GM21526 (cell line): ENCODE measurements at regions not wholly inside any gene's neighbourhood (a gene's known extent, or its start where the extent isn't known, plus 50 kb on each side); places are given as distances from the start of the nearest gene placed in this dataset.

Experiments
- ATAC-seq: cut with Tn5 transposase; IDR thresholded peaks from one replicate; pipeline ENCODE4 v1.9.1; 2021; ENCODE audit warnings: moderate library complexity; ENCODE audit not compliant: unreplicated experiment, low FRiP score

DNA sequence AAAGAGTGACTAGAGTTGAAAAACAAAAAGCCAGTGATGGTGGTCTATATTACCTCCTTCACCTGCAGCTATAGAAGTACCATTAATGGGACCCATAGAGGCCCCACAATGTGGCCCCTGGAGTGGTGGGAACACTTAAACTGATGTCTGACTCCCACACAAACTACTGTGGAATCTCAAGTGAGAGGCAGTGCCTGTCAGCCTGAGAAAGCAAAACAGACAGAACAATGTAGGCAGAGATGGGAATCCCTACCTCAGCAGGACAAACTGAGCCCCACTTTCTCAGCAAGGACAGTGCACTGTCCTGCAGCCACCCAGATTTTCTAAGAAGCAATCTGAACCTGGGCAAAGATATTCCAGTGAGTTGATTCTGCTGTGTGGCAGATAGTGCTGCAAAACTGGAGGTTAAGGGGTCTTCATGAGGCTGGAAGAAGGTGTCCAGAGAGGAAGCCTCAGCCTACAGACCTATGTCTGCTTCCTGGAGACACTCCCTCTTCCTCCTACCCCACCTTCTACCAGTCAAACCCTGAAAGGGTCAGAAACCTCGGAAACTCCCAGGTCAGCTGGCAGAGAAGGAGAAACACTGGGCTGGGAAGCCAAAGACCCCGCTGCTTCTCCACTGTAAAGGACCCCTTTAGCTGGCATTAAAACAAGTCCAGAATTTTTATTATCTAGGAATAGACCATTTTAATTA is 228.7 kb downstream of the C1orf94 start:
- ATAC-seq = no peak

DNA sequence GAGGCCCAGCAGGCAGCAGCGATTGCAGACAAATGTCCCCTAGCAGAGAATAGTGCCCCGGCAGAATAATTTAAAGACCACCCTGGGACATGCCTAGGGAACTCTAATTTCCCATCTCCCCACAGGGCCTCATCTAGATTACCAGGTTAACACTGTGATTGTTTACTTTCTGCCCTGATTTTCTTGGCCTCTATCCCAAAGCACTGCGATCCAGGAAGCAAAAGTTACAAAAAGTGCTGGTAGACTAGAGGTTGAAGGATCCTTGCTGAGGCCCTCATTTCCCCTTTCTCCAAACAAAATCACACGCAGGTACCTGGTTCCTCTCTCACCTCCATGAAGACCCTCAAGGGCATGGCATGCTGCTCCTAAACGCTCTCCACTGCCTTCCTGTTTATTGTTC is 229.7 kb downstream of the C1orf94 start:
- ATAC-seq = no peak

DNA sequence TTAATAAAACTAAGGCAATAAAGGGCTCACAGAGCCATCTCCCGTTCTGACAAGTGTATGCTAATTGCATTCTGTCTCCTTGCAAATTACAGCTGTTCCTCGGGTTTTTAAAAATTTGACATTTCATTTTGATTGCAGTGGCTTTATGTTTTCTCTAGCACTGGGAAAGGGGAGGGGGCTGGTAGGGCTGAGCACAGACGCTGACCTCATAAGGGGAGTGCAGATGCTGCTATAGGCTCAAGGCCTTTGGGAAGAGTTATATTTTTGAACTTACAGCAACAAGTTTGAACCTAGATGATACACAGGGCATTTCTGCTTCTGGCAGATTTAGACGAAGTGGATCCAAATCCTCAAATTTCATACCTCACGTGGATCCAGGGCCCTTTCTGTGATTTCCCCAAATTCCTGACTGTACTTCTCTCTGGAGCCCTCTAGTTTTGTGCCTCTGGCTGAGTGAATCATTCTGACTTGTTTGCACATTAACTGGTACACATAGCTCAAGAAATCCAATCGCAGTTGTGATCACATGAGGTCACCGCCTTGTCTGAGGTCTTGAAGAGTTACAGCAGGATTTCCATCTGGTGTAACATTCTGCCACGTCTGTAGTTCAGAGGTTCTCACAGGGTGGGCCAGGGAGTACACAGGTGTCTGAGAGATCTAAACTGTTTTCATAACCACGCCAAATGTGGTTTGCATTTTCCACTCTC is 230.3 kb downstream of the C1orf94 start:
- no peak for ATAC-seq

DNA sequence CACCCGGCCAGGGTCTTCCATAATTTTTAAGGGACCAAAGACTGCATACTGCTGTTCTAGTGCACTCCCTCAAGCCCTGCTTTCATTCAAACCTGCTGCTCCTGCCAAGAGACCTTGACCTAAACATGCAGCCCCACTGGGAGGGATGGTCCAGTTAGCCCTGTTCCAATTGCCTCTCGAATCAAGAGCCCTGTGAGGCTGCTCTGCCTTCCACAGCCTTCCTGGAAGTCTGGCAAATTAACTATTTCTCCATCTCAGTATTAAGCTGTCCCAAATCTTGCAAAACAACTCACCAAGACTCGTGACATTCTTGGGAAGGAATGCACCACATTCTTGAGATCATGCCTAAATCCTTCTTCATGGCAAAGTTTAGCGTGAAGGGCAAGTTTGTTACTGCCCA is 231.3 kb downstream of the C1orf94 start:
- no peak for ATAC-seq

DNA sequence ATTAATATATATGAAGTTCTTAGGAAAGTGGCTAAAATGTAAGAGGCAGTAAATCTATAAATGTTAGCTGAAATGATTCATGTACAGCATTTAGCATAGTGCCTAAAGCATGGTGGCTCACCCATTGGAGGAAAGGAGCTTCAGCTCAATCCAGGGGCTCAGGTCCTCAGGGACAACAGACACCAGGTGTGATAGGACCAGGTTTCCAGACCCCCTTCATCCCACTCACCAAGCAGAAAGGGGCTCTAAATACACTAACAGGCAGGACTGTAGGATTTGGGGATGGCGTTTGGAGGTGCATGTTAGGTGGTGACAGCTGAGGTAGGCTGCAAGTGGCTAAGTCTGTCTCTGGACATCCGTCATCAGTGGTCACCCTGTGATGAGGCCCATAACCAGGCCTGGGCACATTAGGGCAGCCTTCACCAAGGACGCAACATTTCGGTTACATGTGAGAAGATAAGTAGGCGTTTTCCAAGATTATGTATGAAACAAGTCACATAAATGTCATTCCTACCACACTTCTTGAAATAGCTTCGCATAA is 233.1 kb downstream of the C1orf94 start:
- ATAC-seq = no peak

DNA sequence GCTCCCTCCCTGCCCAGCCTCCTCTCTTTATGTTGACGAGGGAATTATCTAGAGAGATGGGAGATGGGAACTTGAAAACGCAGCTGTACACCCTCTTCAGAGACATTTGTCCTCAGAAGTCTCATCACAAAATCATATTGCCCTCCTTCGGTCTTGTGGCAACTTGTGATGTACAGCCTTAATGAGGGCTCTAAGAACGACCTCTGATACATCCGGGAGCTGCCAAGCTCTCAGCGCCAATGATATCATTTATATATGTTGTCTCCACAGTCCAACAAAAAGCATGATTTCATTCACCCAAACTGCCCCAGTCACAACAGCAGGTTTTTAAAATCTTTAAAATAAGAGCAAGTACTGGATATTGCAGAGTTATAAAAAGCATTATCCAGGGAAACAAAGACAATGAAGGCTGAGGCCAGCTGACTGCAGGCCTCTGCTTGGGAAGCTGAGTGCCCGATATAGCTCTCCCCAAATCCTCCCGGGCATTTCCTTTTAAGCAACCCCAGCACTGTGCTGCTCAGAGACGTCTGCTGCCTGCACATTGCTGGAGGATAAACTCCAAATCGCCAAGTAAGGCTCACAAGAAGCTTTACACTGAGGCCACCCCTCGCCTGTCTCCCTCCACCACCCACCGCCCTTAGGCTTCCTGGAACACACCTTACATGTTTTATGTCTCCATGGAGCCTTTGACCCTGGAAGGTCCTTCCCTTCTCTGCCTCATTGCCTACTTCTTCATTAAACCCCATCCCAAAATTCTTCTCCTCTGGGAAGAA is 236.1 kb downstream of the C1orf94 start:
- no peak for ATAC-seq

DNA sequence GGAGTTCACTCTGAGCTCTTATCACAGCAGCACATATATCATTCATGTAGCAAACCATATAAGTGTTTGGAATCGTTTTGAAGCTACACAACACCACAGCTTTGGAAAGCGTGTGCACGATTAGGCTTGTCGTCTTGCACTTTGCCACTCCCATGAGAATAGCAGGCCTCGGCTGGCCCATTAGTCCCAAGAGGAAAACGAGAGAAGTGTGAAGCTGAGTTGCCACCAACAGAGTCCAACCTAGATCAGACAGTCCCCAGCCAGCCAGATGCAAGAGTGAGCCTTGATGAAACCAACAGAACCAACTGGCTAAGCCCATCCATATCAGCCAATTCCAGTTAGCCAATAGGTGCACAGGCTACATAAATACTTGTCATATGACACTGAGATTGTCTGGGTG is 238.4 kb downstream of the C1orf94 start:
- no peak for ATAC-seq

DNA sequence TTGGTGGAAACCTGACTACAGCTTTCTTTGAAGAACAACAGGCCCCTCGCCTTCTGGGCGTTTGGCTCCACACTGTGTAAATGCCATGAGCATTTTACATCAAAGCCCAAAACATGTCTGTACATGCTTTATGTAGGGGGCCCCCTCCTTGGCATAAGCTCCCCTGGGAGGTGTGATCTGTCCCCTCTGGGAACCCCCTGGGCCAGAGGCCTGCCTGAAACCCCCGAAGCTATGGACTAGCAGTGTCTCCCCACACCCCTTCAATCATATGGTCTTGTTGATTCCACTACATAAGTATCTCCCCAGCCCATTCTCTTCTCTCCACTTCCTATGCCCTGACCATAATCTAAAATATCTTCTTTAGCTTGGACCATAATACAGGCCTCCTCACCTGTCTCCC is 241.5 kb downstream of the C1orf94 start:
- ATAC-seq = no peak

DNA sequence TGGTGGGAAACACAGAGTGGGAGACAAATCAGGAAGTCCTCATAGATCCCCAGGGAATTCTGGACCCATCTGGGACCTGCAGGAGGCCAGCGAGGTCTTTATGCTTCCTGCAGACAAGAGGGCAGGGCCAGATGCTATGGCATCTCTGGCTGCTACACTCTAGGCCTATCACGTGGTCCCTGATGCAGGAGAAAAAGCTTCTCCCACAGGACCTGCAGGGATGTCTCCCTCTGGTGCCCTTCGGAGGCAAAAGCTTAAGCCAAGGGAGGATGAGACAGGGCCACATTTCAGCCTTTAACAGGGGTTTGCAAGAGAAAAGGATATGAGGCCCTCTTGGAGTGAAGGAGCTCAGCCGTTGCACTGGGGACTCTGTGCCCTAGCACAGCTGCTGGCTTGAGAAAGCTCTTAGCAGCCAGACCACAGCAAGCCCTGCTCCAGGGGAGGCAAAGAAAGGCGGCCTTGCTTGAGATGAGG is 243.0 kb downstream of the C1orf94 start:
- ATAC-seq = no peak

DNA sequence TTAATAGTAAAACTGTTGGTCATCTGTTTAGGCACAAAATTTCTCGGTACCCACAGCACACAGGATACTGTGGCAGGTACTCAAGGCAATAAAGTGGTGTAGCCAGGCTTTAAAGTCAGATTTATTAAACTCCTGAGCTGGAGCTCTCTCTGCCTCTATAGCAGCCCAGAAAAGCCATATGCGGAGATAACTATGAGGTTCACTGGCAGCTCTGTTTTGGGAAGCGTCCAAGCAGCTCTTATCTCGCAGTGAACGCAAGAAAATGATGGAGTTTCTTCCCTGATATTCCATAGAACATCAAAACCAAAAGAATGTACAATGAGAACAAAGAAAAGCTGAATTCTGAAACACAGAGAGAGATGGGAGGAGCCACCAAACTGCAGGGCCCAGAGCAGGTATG is 248.3 kb downstream of the C1orf94 start:
- ATAC-seq = no peak

DNA sequence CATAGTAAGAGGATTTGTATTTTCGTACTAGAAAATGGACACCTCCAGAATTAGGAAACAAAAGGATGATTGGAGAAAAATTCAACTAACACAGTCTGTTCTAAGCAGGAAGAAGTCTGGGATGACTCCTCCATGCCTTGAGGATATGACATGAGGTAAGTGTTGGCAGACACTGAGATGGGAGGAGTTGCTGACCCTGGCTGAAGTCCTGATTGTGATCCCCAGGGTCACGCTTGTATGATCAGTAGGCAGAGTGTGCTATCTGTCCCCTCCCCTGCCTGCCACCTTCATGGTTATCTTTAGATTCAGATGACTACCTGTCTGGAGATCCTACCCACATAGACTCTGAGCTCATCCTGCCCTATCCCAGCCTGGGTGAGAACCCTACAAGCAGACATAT is 249.1 kb downstream of the C1orf94 start:
- no peak for ATAC-seq

DNA sequence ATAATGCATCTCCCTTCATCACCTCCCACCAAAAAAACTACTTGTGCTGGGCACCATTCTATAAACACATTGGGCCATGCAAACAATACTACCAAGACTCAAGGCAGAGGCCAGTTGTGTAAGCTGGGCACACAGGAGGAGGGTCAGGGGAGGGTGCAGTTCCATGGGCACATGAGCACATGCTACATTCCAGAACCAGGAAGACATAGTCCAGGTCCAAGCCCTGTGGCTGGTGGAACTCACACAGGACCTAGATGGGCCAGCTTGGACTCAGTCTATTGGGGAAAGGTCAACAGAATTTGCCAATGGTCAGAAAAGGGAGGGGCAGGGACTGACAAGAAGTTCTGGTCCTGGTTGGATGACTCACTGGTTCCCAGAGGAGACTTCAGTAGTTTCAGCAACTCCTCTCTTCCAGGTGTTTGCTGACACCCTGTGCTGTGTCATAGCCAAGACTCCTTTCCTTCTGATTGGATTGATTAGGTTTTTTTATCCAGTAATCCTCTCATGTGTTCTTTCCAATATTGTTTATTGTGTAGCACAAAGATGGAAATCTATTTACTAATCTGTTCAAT is 249.7 kb downstream of the C1orf94 start:
- no peak for ATAC-seq

DNA sequence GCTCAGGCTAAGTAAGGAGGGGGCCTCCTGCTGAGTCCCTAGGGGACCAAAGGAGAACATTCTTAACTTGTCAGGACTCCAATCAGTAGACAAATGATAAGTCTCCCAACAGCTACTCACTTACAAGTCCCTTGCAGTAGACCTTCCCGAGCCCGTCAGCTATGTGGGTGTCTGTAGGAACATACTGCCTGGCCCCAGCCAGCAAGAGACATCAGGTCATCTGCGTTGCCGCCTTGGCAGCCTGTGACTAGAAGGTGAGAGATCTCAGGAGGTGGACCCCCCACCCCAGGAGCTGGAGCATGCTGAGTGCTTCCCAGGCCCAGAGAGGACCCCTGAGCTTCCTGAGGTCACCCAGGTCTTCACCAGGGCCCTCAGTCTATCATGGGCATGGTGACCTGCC is 250.5 kb downstream of the C1orf94 start:
- no peak for ATAC-seq

DNA sequence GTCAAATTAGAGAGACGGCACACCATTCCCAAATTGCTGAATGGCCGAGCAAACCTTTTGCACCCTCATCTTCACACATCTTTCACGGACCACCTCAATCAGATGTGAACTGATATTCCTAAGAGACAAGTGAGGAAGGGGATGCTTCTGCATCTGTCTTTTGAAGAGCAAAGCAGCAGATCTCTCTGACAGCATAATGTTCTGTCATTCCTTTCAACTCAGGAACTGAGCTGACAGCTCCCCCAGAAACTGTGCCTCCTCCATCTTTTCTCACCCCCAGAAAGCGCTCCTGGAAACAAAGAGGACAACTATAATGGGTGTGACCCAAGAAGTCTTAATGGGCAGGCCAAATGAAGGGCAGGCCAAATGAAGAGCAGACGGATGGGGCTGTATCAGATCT is 256.4 kb downstream of the C1orf94 start:
- no peak for ATAC-seq

DNA sequence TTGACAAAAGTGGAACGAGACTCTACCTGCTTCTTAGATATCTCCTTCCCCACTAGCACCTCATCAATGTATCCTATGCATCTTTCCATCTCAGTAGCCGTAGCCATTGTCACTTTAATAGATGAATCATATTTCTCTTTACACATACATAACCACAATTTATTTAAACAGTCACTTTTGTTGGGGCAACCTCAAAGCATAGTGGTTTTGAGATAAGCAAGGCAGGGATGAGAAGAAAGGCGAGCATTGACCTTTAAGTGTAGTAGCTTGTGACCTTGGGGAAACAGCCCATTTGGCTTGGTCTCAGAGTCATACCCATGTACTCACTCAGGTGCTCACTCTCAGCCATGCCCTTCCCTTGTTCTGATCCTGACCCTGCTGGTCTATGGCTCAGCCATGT is 260.1 kb downstream of the C1orf94 start:
- ATAC-seq = no peak

DNA sequence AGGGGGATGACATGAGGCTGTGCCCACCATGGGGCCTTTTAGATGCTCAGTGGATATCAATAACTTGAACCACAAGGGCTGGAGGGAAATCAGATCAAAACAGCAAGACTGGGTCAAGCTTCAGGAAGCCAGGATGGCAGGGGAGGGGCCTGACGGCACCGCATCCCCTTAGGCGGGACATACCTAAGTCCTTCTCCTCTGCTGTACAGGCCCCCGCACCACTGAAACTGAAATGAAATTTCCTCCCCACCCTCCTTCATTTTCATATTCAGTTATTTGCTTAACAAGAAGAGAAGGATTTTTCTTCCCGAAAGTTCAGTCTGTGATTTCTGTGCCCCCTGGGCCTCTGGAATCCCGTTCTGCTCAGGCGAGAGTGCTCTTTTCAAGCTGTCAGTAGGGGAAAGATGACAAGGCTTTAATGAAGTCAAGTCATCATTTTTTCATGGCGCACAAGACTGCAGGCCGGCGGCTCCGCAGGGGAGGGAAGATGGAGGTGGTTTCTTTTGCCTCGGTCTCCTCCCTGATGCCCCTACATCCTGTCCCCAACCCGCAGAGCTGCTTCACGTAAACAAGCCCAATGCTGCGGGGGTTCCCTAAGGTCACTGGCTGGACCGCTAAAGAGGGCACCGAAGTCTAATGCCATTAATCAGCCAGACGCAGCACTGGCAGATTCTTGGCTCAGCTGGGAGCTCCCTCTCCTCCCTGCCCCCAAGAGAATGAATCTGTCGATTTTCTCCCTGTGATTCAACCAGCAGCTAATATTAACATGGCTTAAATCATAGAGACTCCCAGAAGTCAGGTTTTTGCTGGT is 264.8 kb downstream of the C1orf94 start:
- no peak for ATAC-seq

DNA sequence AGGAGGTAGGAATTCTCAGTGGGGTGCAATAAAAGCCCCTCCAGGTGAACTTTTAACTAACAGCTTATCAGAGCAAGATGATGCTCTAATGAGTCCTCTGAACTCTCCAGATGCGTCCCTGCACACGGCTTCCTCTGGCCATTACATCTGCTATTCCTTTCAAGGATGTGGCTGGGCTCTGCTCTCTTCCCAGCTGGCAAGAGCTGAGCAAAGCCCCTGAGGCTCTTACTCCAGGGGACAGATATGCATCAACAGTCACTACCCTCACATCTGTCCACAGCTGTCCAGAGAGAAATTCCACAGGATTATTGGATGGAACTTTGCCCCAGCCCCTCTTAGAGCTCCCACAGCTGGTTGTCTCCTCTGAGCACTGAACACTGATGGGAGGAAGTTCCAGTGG is 267.8 kb downstream of the C1orf94 start:
- no peak for ATAC-seq

DNA sequence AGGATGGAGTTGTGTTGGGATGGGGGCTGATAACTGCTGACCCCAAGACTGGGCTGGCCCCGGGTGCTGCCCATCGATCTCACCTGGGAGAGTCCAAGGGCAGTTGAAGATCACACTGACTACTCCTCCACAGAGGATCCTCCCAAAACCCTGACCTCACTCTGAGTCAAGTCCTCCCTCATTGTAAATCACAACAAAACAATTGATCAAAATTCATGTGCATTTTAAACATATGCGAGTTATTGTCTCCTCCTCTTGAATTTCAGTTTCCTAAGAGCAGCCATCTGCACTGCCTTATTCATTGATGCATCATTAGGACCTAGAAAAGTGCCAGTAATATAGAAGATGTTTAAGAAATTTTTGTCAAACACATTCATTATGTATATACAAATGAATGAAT is 273.6 kb downstream of the C1orf94 start:
- ATAC-seq = no peak

DNA sequence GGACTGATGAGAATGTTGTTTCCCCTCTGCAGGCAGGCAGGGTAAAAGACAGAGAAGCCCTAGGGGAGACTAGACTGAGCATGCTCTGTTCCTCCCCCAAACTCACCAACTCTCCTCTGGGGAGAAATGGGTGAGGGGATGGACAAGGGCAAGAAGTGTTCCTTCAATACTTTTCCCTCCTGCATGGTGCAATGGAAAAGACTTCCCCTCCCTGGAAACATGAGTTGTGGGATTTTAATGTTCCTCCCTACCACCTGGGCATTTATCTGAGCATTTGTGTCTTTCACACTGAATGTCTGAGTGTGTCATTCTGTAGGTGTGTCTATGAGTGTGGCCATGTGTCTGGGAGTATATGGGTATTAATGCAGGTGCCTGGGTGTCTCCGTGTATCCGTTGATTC is 275.7 kb downstream of the C1orf94 start:
- ATAC-seq = no peak

DNA sequence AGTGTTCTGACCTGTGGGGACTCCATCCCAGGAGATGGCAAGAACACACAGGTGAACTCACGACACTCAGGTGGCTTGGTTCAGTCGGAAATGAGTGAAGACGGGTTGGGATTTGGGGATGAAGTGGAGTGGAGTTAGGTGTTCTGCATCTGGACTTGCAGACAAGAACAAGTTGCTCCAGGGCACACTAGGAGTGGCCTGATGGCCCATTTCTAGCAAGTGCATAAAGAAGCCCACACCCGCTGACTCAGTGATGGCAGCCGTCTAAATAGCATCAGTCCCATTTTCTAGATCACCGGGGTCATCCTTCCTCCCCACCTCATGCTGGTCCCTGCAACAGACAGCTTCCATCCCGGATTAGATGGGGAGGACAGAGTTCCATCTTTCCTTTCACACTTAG is 278.4 kb downstream of the C1orf94 start:
- ATAC-seq = no peak
